Lung microvascular endothelial cell (primary cell): ENCODE measurements at regions not wholly inside any gene's neighbourhood (a gene's known extent, or its start where the extent isn't known, plus 50 kb on each side); places are given as distances from the start of the nearest gene placed in this dataset.

Experiments
- DNase-seq, 2 donors: peaks; one replicate each; pipeline versions ENCODE4 v3.0.0 to v3.0.0-alpha.2; 2010; ENCODE audit warnings: low read depth in 2 of 2

DNA sequence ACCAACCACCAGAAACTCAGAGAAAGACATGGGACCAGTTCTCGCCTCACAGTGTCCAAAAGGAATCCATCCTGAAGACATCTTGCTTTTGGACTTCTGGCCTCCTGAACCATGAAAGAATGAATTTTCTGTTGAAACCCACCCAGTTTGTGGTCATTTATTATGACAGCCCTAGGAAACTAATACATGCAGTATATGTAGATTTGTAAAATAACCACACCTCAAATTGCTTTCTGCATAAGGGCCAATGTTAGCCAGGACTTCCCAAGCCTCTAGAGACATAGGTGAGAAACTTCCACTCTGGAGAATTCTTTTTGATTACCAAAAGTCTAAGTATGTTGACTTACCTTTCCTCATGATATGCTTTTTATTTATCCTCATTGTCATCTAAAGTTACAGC lies 210.5 kb upstream of the SP4 start:
- DNase-seq: no peak

- DNase-seq: no peak
Observed at GRCh38 chr7:21218155-21218554, 209.7 kb upstream of the SP4 start.

DNA sequence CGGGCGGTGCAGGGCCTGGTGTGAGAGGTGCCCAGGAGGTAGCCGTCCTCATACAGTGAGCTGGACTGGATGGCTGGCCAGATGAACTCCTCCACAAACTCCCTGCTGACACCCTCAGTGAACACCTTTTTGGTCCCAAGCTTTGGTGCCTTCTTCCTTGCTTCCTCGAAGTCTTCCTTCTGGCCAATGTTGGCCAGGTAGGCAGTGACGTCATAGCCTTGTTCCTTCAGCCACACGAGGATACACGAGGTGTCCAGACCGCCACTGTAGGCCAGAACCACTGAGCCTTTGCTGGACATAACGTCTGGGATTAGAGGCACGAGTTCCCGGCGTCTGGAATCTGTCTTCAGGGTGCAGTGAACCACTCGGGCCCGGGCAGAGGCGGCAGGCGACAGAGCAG lies 206.8 kb upstream of the SP4 start:
- DNase-seq: no peak

DNA sequence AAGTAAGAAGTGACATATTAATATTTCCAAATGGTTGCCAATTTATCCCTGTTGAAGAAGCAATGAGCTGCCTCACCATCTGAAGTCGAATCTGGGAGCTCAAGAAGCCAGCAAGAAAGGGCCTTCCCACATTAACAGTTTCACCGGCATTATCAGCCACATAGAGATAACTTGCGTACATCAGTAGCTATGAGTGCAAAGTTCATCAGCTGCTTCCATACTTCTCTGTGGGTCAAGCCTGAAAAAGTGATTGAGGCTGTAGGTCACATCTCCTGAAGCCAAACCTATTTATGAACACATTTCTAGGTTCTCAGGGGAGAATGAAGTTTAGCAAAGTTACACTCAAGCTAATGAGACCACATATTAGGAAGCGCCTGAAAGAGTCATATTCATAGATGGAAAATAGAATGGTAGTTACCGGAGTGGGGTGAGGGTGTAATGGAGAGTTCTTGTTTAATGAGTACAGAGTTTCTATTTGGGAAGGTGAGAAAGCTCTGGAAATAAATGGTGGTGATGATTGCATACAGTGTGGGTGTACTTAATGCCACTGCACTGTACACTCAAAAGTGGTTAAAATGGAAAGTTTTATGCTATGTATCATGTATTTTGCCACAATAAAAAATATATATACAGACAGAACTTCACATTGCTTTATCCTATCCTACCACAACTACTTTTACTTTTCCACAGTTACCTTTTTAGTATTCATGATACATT lies 189.3 kb upstream of the SP4 start:
- no peak for DNase-seq

DNA sequence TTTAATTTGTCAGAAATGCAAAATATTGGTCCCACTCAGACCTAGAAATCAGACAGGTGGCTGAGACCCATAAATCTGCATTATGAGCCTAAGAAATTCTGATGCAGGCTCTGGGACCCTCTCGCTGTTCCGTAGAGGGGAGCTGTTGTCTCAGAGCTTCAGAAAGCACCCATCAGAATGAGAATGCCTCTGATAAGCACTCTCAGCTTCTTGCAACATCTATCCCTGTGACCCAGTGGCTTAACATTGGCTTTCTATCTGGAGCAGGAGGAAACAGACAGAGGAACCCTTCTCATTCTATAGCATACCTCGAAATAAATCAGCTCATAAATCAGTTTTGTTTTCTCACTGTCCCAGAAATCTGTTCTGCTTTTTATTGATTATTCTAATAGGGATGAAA lies 184.6 kb upstream of the SP4 start:
- no peak for DNase-seq

- no peak for DNase-seq
Observed at GRCh38 chr7:21251151-21251800, 176.6 kb upstream of the SP4 start.

GRCh38 chr7:21253740-21254687 lies 173.9 kb upstream of the SP4 start:
- peak; percentile 59 to 74 for DNase-seq

DNA sequence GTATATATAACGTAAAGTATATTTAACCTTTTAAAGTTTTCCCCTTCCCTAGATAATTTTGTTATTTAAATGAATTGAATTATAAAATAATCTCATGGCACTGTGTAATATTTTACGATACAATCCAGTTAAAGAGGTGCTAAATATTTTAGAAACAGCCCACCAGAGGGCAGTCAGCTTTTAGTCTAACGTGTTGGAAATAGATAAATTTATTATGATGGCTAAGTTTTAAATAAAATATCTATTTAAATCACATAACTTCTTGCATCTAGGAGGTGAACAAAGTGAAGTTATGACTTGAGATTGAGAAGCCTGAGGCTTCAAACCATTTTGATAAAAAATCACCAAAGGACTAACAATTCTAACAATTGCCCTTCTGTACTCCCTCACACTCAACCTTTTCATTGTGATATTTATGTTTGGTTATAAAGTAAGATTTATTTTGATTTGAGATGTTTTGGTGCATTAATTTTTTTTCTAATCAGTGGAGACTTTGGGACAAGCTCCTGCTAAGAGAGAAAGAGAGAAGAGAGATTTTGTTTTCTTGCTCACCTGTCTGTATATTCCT lies 171.5 kb upstream of the SP4 start:
- peak; percentile 65 to 71 for DNase-seq

- no peak for DNase-seq
Observed at GRCh38 chr7:21260939-21261338, 166.9 kb upstream of the SP4 start.

DNA sequence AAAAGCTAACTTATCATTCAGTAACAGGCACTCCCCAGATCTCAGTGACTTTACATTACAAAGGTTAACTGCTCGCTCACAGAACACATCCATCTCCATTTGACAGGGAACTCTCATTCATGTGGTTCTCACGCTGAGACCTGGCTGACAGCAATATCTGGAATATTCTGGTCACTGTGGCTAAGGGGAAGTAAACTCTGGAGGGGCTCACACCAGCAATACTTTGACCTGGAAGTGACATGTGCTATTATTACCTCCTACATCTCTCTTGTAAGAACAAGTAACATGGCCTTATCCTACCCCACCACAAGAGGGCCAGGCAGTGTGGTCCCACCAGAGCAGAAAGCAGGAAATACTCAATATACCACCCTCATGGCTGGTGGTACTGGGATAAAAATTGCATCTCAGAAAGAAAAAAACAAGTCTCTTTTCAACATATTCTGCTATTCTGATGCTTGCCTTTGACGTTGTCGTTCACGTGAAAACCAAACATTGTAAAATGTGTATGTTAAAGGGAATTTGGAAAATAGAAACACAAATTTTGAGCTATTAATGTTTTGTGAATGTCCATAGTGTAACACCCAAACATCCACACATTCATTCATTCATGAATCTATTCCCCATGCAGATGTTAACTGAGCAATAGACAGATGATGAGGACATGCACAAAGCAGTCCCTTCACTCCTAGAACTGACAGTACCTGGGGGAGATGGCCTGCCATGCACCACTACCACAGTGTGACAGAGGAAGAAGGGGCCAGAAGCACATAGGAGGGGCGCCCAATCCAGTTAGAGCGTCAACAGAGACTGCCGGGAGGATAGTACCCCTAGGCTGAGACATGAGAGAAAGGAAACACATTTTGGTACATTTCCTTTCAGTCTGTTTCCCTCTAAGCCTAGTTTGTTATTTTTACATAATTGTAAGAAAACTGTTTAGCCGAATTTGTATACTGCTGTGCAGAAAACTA lies 166.0 kb upstream of the SP4 start:
- peak; percentile 54 to 59 for DNase-seq

DNA sequence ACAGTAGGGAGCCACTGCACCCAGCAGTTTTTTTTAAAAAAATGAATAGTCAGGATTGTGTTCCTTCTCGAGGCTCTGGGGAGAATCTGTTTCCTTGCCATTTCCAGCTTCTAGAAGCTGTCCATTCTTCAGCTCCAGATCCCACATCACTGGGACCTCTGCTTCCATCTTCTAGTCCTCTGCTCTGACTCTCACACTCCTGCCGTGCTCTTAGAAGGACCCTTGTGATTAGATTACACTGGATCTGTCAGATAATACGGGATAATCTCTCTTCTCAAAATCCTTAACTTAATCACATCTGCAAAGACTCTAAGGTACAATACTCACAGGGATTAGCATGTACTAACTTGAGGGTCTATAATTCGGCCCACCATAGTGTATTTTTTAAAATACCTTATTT lies 158.9 kb upstream of the SP4 start:
- no peak for DNase-seq

- no peak for DNase-seq
Observed at GRCh38 chr7:21276471-21277035, 151.3 kb upstream of the SP4 start.

DNA sequence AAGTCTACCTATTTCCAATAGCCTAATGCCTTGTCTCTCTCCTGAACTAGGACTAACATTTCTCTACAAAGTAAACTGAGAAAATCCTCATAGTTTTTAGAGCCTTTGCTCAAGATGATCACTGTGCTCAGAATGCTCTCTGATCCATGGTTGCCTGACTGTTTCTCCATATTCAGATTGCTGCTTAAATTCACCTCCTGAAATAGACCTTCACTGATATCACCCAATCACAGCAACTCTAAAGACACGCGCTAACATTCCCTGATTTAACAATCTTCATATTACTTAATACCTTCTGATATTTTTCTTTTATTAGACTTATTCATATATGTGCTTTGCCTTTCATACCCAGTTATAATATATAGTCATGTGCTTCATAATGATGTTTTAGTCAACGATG lies 148.9 kb upstream of the SP4 start:
- DNase-seq: no peak

- no peak for DNase-seq
Observed at GRCh38 chr7:21281193-21281592, 146.7 kb upstream of the SP4 start.

DNA sequence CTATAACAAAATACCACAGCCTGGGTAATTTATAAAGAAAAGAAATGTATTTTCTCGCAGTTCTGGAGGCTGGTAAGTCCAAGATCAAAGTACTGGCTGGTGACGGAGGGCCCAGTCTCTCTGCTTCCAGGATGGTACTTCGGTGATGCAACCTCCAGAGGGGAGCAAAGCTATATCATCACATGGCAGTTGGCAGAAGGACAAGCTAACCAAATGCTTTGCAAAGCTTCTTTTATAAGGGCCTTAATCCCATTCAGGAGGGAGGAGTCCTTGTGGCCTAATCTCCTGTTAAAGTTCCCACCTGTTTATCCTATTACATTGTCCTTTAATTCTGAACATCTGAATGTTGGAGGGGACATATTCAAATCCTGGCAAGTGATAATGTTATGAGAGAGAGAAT lies 134.1 kb upstream of the SP4 start:
- DNase-seq: peak in 1 of 2 donors; percentile 12

GRCh38 chr7:21299766-21300165 lies 128.1 kb upstream of the SP4 start:
- no peak for DNase-seq

DNA sequence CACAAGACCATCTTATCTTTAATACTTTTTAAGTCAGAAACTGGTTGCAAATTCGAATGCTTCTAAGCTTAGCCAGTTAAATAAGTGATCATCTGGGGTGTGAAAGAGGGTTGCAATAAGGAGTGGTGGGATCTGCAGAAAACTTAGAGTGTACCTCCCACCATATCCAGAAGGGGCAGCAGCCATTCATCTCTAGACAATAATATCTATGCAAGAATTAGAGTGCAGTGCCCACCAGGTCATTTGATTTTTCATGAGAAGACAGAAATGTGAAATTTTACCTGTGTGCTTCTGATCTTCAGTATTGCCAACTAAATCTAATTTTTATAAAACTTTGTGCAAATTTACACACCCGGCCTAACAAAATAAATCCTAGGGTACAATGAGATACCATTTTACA lies 127.2 kb upstream of the SP4 start:
- DNase-seq: peak in 1 of 2 donors; percentile 7

DNA sequence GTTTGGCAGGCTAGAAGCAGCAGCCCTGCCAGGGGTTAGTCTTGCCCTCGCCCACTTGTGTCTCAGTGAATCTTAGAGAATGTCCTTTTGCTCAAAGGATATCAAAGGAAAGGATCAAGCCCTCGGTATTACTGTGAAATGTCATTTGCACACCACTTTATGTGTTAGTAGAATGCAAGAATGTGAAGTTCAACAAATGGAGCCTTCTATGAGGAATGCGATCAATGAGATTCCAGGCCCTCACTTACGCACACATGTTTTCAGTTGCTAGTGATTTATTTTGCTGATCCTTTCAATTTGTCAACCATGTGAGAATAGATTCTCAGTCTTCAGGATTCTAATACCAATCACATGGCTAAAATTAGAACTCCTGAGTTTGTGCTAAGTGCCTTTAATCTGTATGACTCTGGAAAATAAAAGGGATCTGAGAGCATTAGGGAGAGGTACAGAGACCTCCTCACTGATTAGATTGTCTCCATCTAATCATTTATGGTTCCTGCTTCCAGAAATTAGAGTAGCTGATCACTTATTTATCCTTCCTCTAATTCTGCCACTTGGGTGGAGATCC lies 123.0 kb upstream of the SP4 start:
- DNase-seq: no peak

GRCh38 chr7:21305455-21306235 lies 122.2 kb upstream of the SP4 start:
- DNase-seq: peak in 1 of 2 donors; percentile 67
